H1 (cell line): ENCODE measurements at regions not wholly inside any gene's neighbourhood (a gene's known extent, or its start where the extent isn't known, plus 50 kb on each side); places are given as distances from the start of the nearest gene placed in this dataset.

Experiments used
- CTCF ChIA-PET: fragments of 300-600 bp; sonication (Branson Sonifier 250); formaldehyde crosslinking; loops from one replicate; lab custom pipeline; 2021; ENCODE audit not compliant: partially characterized antibody; lab: Charles Lee
- POLR2A ChIA-PET: fragments of 300-600 bp; sonication (Branson Sonifier 250); formaldehyde crosslinking; loops from one replicate; lab custom pipeline; 2021; ENCODE audit warnings: inconsistent platforms; ENCODE audit not compliant: partially characterized antibody; lab: Charles Lee
- DNase-seq, 2 experiments: peaks; one replicate each; pipeline versions ENCODE4 v3.0.0 to v3.0.0-alpha.2; 2010 to 2022; ENCODE audit warnings: low spot score in 2 of 2, low read depth in 1 of 2, mixed read lengths in 1 of 2
- FAIRE-seq: peaks from 2 replicates; lab custom pipeline; 2011; peaks lifted over from hg19 to GRCh38; lab: Jason Lieb, UNC
- H2AFZ ChIP-seq: 2 replicates; pipeline ENCODE4 v1.8.1; 2012; ENCODE audit warnings: low read length, inconsistent platforms
- H2AK5ac ChIP-seq: 2 replicates; pipeline ENCODE4 v1.6.1; 2013; ENCODE audit warnings: low read depth, low read length
- H2BK120ac ChIP-seq: replicated peaks from 2 replicates; pipeline ENCODE3; 2013; ENCODE audit warnings: low read depth, low read length, inconsistent platforms
- H2BK12ac ChIP-seq: 2 replicates; pipeline ENCODE4 v1.6.1; 2013; ENCODE audit warnings: low read depth, low read length
- H2BK15ac ChIP-seq: 2 replicates; pipeline ENCODE4 v1.6.1; 2013; ENCODE audit warnings: low read length
- H2BK20ac ChIP-seq: 2 replicates; pipeline ENCODE4 v1.6.1; 2013; ENCODE audit warnings: low read length
- H2BK5ac ChIP-seq: 2 replicates; pipeline ENCODE4 v1.6.1; 2013; ENCODE audit warnings: low read depth, low read length
- H3K14ac ChIP-seq: 2 replicates; pipeline ENCODE4 v1.6.1; 2013; ENCODE audit warnings: inconsistent platforms; ENCODE audit not compliant: insufficient read length
- H3K18ac ChIP-seq: 2 replicates; pipeline ENCODE4 v1.6.1; 2013; ENCODE audit warnings: low read length; ENCODE audit errors: extremely low read depth
- H3K23ac ChIP-seq: 2 replicates; pipeline ENCODE4 v1.6.1; 2013; ENCODE audit warnings: inconsistent platforms; ENCODE audit not compliant: insufficient read length
- H3K23me2 ChIP-seq: 2 replicates; pipeline ENCODE4 v1.6.1; 2013; ENCODE audit warnings: low read depth, low read length
- H3K27ac ChIP-seq: 2 replicates; pipeline ENCODE4 v1.6.1; 2011; ENCODE audit warnings: low read depth, low read length, inconsistent platforms
- H3K27me3 ChIP-seq, 4 experiments: replicated peaks in 1 of 4; 1 replicate in 1 of 4; 2 replicates in 3 of 4; pipeline versions ENCODE4 v1.6.1 to v1.8.1; 2011 to 2013; ENCODE audit warnings: low read length in 3 of 4, mild to moderate bottlenecking in 3 of 4, inconsistent platforms in 2 of 4, mixed read lengths in 2 of 4, moderate library complexity in 1 of 4; ENCODE audit not compliant: control insufficient read depth in 3 of 4, insufficient read depth in 3 of 4; ENCODE audit errors: extremely low read depth in 1 of 4
- H3K36me3 ChIP-seq, 4 experiments: 2 replicates each; pipeline versions ENCODE4 v1.6.1 to v1.8.1; 2011 to 2013; ENCODE audit warnings: mild to moderate bottlenecking in 4 of 4, low read length in 3 of 4, moderate library complexity in 2 of 4, control low read depth in 1 of 4, inconsistent platforms in 1 of 4; ENCODE audit not compliant: insufficient read depth in 4 of 4, control insufficient read depth in 2 of 4
- H3K4ac ChIP-seq: replicated peaks from 2 replicates; pipeline ENCODE3; 2013; ENCODE audit warnings: low read length, low read depth, mixed read lengths, inconsistent platforms; ENCODE audit not compliant: insufficient read length
- H3K4me1 ChIP-seq, 4 experiments: replicated peaks in 1 of 4; 1 replicate in 1 of 4; 2 replicates in 3 of 4; pipeline versions ENCODE4 v1.6.1 to v1.8.1; 2011 to 2013; ENCODE audit warnings: low read length in 3 of 4, inconsistent platforms in 2 of 4, mixed read lengths in 1 of 4; ENCODE audit not compliant: insufficient read depth in 4 of 4, control insufficient read depth in 3 of 4
- H3K4me2 ChIP-seq, 2 experiments: 2 replicates each; pipeline versions ENCODE4 v1.6.1 to v1.8.1; 2011 to 2013; ENCODE audit warnings: low read depth in 2 of 2, low read length in 2 of 2, control low read depth in 1 of 2, inconsistent platforms in 1 of 2, mild to moderate bottlenecking in 1 of 2; ENCODE audit not compliant: insufficient read depth in 1 of 2
- H3K4me3 ChIP-seq, 4 experiments: fragments of 200-600, 300-600 bp in 1 of 4; sonication (generic), shearing (Covaris generic), sonication (Bioruptor Twin) in 1 of 4; 2 replicates each; pipeline versions ENCODE4 v1.5.1 to v1.8.1; 2011 to 2016; ENCODE audit warnings: low read length in 4 of 4, low read depth in 3 of 4, control low read depth in 2 of 4, inconsistent platforms in 2 of 4, mild to moderate bottlenecking in 2 of 4, mixed read lengths in 1 of 4, moderate library complexity in 1 of 4; ENCODE audit not compliant: insufficient read depth in 2 of 4; ENCODE audit errors: extremely low read depth in 1 of 4
- H3K56ac ChIP-seq: replicated peaks from 2 replicates; pipeline ENCODE3; 2013; ENCODE audit warnings: low read depth, mild to moderate bottlenecking, mixed read lengths, low read length, inconsistent platforms; ENCODE audit not compliant: insufficient read length
- H3K79me1 ChIP-seq: 2 replicates; pipeline ENCODE4 v1.6.1; 2013; ENCODE audit warnings: low read depth, low read length, control low read depth
- H3K79me2 ChIP-seq, 2 experiments: 2 replicates each; pipeline versions ENCODE4 v1.6.1 to v1.8.1; 2012 to 2013; ENCODE audit warnings: low read length in 2 of 2, mild to moderate bottlenecking in 2 of 2, inconsistent platforms in 1 of 2; ENCODE audit not compliant: insufficient read depth in 2 of 2, control insufficient read depth in 1 of 2
- H3K9ac ChIP-seq, 4 experiments: replicated peaks in 1 of 4; 1 replicate in 1 of 4; 2 replicates in 3 of 4; pipeline versions ENCODE4 v1.6.1 to v1.8.1; 2011 to 2013; ENCODE audit warnings: low read depth in 3 of 4, low read length in 3 of 4, control low read depth in 2 of 4, mild to moderate bottlenecking in 2 of 4, moderate library complexity in 2 of 4, inconsistent platforms in 1 of 4; ENCODE audit errors: extremely low read depth in 1 of 4
- H3K9me3 ChIP-seq, 2 experiments: 2 replicates each; pipeline versions ENCODE4 v1.6.1 to v1.8.1; 2012 to 2013; ENCODE audit warnings: mild to moderate bottlenecking in 2 of 2, moderate library complexity in 2 of 2, control low read depth in 1 of 2, inconsistent platforms in 1 of 2, low read depth in 1 of 2, low read length in 1 of 2, mixed read lengths in 1 of 2; ENCODE audit not compliant: insufficient read depth in 2 of 2
- H4K20me1 ChIP-seq, 2 experiments: replicated peaks in 1 of 2; 2 replicates each; pipeline versions ENCODE3 to v1.8.1; 2011 to 2013; ENCODE audit warnings: inconsistent platforms in 2 of 2, low read length in 2 of 2, mild to moderate bottlenecking in 1 of 2; ENCODE audit not compliant: insufficient read depth in 2 of 2, control insufficient read depth in 1 of 2
- H4K5ac ChIP-seq: 2 replicates; pipeline ENCODE4 v1.6.1; 2013; ENCODE audit warnings: low read length, low read depth, mixed read lengths, inconsistent platforms; ENCODE audit not compliant: insufficient read length
- H4K8ac ChIP-seq: 2 replicates; pipeline ENCODE4 v1.8.0; 2013; ENCODE audit warnings: mild to moderate bottlenecking, moderate library complexity, low read length, inconsistent platforms; ENCODE audit not compliant: insufficient read depth; ENCODE audit errors: extremely low read depth
- H4K91ac ChIP-seq: replicated peaks from 2 replicates; pipeline ENCODE3; 2013; ENCODE audit warnings: low read length, mixed read lengths, inconsistent platforms; ENCODE audit not compliant: insufficient read length
- ASH2L ChIP-seq: fragments of 200-600, 300-600 bp; sonication (generic); IDR thresholded peaks from one replicate; pipeline ENCODE4 v1.7.1; 2017; ENCODE audit warnings: low read length
- BRCA1 ChIP-seq: IDR thresholded peaks from 2 replicates; pipeline ENCODE4 v1.6.1; 2012; ENCODE audit warnings: low read depth, low read length, improper control_type of control experiment
- EP300 ChIP-seq, 2 experiments: IDR thresholded peaks; 1 replicate in 1 of 2; 2 replicates in 1 of 2; pipeline ENCODE4 v1.6.1; 2011 to 2012; ENCODE audit warnings: low read depth in 2 of 2, low read length in 2 of 2, mild to moderate bottlenecking in 2 of 2, borderline replicate concordance in 1 of 2, inconsistent platforms in 1 of 2, moderate library complexity in 1 of 2
- JUN ChIP-seq: IDR thresholded peaks from 2 replicates; pipeline ENCODE4 v1.6.1; 2011; ENCODE audit warnings: low read depth, mild to moderate bottlenecking, improper control_type of control experiment, low read length
- JUND ChIP-seq: IDR thresholded peaks from 2 replicates; pipeline ENCODE4 v1.6.1; 2011; ENCODE audit warnings: mild to moderate bottlenecking, improper control_type of control experiment, low read length
- MAFK ChIP-seq: IDR thresholded peaks from 2 replicates; pipeline ENCODE4 v1.6.1; 2012; ENCODE audit warnings: low read depth, mild to moderate bottlenecking, improper control_type of control experiment, low read length
- RBBP5 ChIP-seq: IDR thresholded peaks from 2 replicates; pipeline ENCODE4 v1.7.1; 2012; ENCODE audit warnings: low read depth, mild to moderate bottlenecking, inconsistent platforms, low read length, moderate library complexity, borderline replicate concordance
- SIN3A ChIP-seq, 2 experiments: IDR thresholded peaks in 1 of 2; conservative IDR thresholded peaks in 1 of 2; 2 replicates each; pipeline ENCODE4 v1.6.1; 2011 to 2012; ENCODE audit warnings: low read length in 2 of 2, improper control_type of control experiment in 1 of 2, low read depth in 1 of 2, mild to moderate bottlenecking in 1 of 2
- SP4 ChIP-seq: IDR thresholded peaks from 2 replicates; pipeline ENCODE4 v1.6.1; 2012; ENCODE audit warnings: low read length, inconsistent platforms
- TEAD4 ChIP-seq: IDR thresholded peaks from 2 replicates; pipeline ENCODE4 v1.6.1; 2012; ENCODE audit warnings: low read depth, low read length, inconsistent platforms, mixed read lengths
- ZNF274 ChIP-seq: IDR thresholded peaks from 2 replicates; pipeline ENCODE4 v1.7.0; 2012; ENCODE audit warnings: low read length, borderline replicate concordance; ENCODE audit errors: extremely low read depth
- whole genome bisulfite sequencing, 2 experiments: shearing (Covaris generic) in 1 of 2; methylation state at CpG; one replicate each; pipeline versions ENCODE4 v1.1.6 to v1.1.7; 2013 to 2015; ENCODE audit warnings: low lambda C conversion rate in 2 of 2, mixed read lengths in 2 of 2, inconsistent platforms in 1 of 2, low coverage in 1 of 2, missing lambda C conversion rate in 1 of 2; ENCODE audit not compliant: insufficient replicate concordance in 2 of 2, insufficient coverage in 1 of 2, insufficient read length in 1 of 2; ENCODE audit errors: extremely low coverage in 1 of 2, missing lambda C conversion rate in 1 of 2; 5-methylcytosine and 5-hydroxymethylcytosine counted together

GRCh38 chrX:110426155-110426504 is 67.5 kb downstream of the RTL9 start:
- no peaks in the 10 kb centered on the region for H3K79me2 ChIP-seq
- ChIA-PET CTCF (interaction anchor here (0.8 to 10.5 kb wide), 9 partner anchors 8 to 670 kb away, joined by 3 to 82 read pairs (median 5); partner anchors contain the start of gene PAK3), POLR2A (no interaction called here)
- peaks cover 0 to 2% (median 0%) of the 10 kb centered on the region in 4 experiments; a peak in 2 of 7 replicates for H3K4me1 ChIP-seq
- no peaks in the 10 kb centered on the region for H3K9me3 ChIP-seq
- H3K27ac ChIP-seq: no peak overlapping the region
- H2BK5ac ChIP-seq: no peak overlapping the region
- H3K23me2 ChIP-seq: no peaks in the 10 kb centered on the region
- H3K27me3 ChIP-seq: no peaks in the 10 kb centered on the region
- no peaks in the 10 kb centered on the region for H3K79me1 ChIP-seq
- no peak overlapping the region for H2BK12ac ChIP-seq
- no peaks in the 10 kb centered on the region for H4K20me1 ChIP-seq
- H3K23ac ChIP-seq: no peak overlapping the region
- no peak overlapping the region for H4K5ac ChIP-seq
- DNase-seq (no peak), FAIRE-seq (no peak)
- no peak overlapping the region for H2BK15ac ChIP-seq
- H3K56ac ChIP-seq: no peak overlapping the region
- H2AFZ ChIP-seq: no peak overlapping the region
- H3K4ac ChIP-seq: no peak overlapping the region
- no peaks in the 10 kb centered on the region for H3K36me3 ChIP-seq
- 88% methylated on average over 6 of the region's 6 CpGs; no CpG with 5 or more reads in 1 of the 2 experiments for WGBS, 2 experiments
- H4K8ac ChIP-seq: no peak overlapping the region
- no peak overlapping the region for H2BK20ac ChIP-seq
- H3K4me2 ChIP-seq: no peak overlapping the region
- H2BK120ac ChIP-seq: no peak overlapping the region
- no peak overlapping the region for H3K18ac ChIP-seq
- H3K9ac ChIP-seq: no peak overlapping the region
- H3K4me3 ChIP-seq: no peak overlapping the region
- no peak overlapping the region for H2AK5ac ChIP-seq
- H4K91ac ChIP-seq: no peak overlapping the region
- H3K14ac ChIP-seq: no peak overlapping the region
- TF ChIP-seq MAFK: no peak
- no peak for TF ChIP-seq EP300 (IDR thresholded peaks at IDR 0.05; ENCODE audit: borderline replicate concordance in 1 of 2, low read depth in 2 of 2, low read length in 2 of 2)
- TF ChIP-seq JUN: no peak
- TF ChIP-seq ZNF274: no peak
- TF ChIP-seq RBBP5: no peak
- TF ChIP-seq TEAD4: no peak
- TF ChIP-seq JUND: no peak
- no peak for TF ChIP-seq BRCA1
- no peak for TF ChIP-seq SP4
- TF ChIP-seq ASH2L: no peak
- no peak for TF ChIP-seq SIN3A (conservative IDR thresholded peaks at IDR 0.05 in 1 of 2, IDR thresholded peaks at IDR 0.05 in 1 of 2; ENCODE audit: low read depth in 1 of 2, low read length in 2 of 2)
- TF ChIP-seq, all 59 proteins: peak for 0
